ENCODE measurements at regions not wholly inside any gene's neighbourhood (a gene's known extent, or its start where the extent isn't known, plus 50 kb on each side); places are given as distances from the start of the nearest gene placed in this dataset.
"Not testable (repeated sequence)": the region's sequence is repeated elsewhere in the genome, so short reads cannot be mapped to it uniquely, and the experiment has no call there.

DNA sequence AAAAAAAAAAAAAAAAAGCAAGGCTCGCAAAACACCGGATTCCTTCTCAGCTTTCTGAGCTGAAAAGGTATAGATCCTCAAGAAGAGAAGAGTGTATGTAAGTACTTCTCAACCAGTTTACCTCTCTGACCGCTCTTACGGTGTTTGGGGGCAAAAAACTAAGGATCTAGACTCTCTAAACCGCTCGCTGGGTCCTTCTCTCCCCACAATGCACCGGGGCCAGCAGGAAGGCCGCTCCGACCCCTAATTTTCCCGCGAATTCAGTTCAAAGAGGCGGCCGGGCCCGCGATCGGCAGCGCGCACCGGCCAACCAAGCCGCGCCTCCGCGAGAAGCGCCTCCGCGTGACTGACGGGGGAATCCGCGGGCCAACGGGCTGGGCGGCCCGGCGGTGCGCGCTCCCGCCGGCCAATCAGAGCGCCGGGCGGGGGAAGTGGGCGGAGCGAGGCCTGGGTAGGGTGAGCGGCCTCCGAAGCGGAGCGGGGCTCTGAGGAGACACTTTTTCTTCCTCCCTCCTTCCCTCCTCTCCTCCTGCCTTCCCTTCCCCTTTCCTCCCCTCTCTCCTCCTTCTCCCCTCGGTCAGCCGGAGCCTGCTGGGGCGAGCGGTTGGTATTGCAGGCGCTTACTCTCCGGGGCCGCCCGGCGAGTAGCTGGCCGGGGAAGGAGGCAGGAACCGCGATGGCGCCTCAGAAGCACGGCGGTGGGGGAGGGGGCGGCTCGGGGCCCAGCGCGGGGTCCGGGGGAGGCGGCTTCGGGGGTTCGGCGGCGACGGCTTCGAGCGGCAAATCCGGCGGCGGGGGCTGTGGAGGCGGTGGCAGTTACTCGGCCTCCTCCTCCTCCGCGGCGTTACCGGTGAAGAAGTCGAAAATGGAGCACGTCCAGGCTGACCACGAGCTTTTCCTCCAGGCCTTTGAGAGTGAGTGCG, 93.0 kb downstream of the CRLF3 start:
- peaks cover 34% of the 10 kb centered on the region for H3K4me1 Mint-ChIP-seq (ENCODE audit: low read depth)
- ATAC-seq (replicated peaks in 1 of 2) (peak; percentile 97), DNase-seq (peak; percentile 88 to 90)
- not testable (repeated sequence) for H3K27me3 Mint-ChIP-seq (ENCODE audit: low read depth); H3K9me3 Mint-ChIP-seq
- peak overlapping the region; percentile 90 to 99 for H3K4me3 Mint-ChIP-seq
- peak overlapping the region; percentile 95 for H3K27ac Mint-ChIP-seq
- peaks cover 5 to 11% of the 10 kb centered on the region in 2 donors for H3K36me3 Mint-ChIP-seq (ENCODE audit: insufficient read depth in 2 of 2)

DNA sequence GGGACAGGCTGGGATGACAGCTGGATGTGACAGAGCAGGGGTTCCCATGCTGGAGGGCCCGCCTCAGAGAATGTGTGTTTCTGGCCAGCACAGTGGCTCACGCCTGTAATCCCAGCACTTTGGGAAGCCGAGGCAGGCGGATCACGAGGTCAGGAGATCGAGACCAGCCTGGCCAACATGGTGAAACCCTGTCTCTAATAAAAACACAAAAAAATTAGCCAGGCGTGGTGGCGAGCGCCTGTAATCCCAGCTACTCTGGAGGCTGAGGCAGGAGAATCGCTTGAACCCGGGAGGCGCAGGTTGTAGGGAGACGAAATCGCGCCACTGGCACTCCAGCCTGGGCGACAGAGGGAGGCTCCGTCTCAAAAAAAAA, 93.7 kb downstream of the CRLF3 start:
- not testable (repeated sequence) for H3K9me3 Mint-ChIP-seq; H3K27me3 Mint-ChIP-seq (ENCODE audit: low read depth); DNase-seq; ATAC-seq (replicated peaks in 1 of 2)
- H3K27ac Mint-ChIP-seq: peak overlapping the region; percentile 91
- peaks cover 5 to 11% of the 10 kb centered on the region in 2 donors for H3K36me3 Mint-ChIP-seq (ENCODE audit: insufficient read depth in 2 of 2)
- H3K4me1 Mint-ChIP-seq (ENCODE audit: low read depth): peaks cover 34% of the 10 kb centered on the region
- H3K4me3 Mint-ChIP-seq: peak overlapping the region; percentile 90 to 99

DNA sequence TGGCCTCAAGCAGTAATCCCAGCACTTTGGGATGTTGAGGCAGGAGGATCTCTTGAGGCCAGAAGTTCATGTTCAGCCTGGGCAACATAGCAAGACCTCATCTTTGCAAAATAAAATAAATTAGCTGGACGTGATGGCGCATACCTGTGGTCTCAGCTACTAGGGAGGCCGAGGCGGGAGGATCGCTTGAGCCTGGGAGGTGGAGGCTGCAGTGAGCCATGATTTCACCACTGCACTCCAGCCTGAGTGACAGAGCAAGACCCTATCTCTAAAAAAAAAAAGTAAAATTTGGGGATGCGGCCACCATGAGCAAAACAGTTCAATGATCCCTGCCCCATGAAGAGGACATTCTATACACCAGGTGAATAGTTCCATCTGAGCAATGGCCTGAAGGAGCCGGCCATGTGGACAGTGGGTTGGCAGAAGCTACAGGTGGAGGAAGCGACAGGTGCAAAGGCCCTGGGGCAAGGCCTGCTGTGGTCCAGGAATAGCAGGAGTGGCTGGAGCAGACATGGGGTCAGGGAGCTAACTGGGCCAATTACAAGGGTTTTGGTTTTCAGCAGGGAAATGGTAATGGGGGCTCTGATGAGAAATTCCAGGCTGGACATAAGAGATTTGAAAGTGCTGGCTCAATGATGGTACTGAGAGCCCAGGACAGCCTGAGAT, 94.2 kb downstream of the CRLF3 start:
- DNase-seq; H3K9me3 Mint-ChIP-seq; H3K27me3 Mint-ChIP-seq (ENCODE audit: low read depth); H3K36me3 Mint-ChIP-seq (ENCODE audit: insufficient read depth in 2 of 2); ATAC-seq (replicated peaks in 1 of 2): not testable (repeated sequence)
- Mint-ChIP-seq H3K27ac (peak overlapping the region; percentile 91), H3K4me3 (peak overlapping the region; percentile 90 to 99), H3K4me1 (ENCODE audit: low read depth) (peaks cover 29% of the 10 kb centered on the region)

DNA sequence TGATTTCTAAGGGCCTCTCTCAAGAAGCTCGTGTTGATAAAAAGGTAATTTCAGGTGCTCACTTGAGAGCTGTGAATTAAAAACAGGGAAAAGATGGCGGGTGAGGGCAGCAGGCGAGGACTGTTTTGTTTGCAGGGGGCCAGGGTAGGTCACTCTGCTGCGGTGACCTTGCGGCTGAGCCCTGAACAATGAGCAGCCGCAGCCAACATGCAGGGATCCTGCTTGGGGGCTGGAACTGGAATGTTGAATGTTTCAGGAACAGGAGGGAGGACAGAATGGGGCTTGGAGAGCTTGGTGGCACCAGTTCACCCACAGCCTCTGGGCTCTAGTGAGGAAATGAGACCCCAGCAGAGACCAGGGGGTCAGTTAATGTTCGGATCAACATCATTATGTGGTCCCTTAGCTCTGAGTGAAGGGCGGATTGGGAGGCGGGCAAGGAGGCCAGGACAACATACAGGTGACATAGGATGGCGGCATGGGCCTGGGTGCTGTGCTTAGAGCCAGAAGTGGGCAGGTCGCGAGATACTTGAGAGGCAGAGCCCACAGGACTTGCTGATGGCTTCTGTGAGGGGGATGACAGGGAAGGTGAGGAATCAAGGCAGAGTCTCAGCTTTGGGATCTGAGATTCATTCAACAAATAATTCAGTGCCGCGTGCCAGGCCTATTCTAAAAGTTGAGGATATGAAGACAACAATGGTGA, 94.9 kb downstream of the CRLF3 start:
- Mint-ChIP-seq H3K4me3 (peak overlapping the region; percentile 90 to 99), H3K4me1 (ENCODE audit: low read depth) (peaks cover 24% of the 10 kb centered on the region)
- H3K36me3 Mint-ChIP-seq (ENCODE audit: insufficient read depth in 2 of 2); ATAC-seq (replicated peaks in 1 of 2); H3K9me3 Mint-ChIP-seq; H3K27ac Mint-ChIP-seq; DNase-seq; H3K27me3 Mint-ChIP-seq (ENCODE audit: low read depth): not testable (repeated sequence)

DNA sequence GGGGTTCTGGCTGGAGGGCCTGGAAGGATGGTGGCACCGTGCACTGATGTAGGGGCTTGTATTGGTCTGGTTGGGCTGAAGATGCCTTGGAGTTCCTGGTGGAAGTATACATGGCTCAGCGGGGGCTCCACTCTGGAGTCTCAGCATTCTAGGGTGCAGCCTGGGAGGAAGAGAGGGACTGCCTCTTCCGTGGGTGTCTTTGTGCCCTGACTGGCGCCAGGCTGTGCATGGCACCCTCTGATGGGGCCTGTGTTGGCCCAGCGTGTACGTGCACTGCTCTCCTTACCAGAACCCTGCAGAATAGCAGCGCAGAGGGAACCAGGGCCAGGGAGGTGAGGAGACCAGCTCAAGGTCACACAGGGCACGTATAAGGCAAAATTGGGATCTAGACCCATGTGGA, 97.0 kb downstream of the CRLF3 start:
- not testable (repeated sequence) for H3K36me3 Mint-ChIP-seq (ENCODE audit: insufficient read depth in 2 of 2); ATAC-seq (replicated peaks in 1 of 2); H3K27me3 Mint-ChIP-seq (ENCODE audit: low read depth); H3K27ac Mint-ChIP-seq; DNase-seq; H3K9me3 Mint-ChIP-seq; H3K4me3 Mint-ChIP-seq
- peaks cover 14% of the 10 kb centered on the region for H3K4me1 Mint-ChIP-seq (ENCODE audit: low read depth)

DNA sequence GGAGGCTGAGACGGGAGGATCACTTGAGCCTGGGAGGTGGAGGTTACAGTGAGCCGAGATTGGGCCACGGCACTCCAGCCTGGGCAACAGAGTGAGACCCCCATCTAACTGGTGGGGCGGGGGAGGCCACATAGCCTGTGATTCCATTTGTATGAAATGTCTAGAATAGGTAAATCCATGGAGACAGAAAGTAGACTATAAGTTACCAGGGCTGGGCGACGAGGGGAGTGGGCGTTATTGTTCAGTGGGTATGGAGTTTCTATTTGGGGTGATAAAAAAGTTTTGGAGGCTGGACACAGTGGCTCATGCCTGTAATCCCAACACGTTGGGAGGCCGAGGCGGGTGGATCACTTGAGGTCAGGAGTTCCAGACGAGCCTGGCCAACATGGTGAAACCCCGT, 97.8 kb downstream of the CRLF3 start:
- not testable (repeated sequence) for H3K36me3 Mint-ChIP-seq (ENCODE audit: insufficient read depth in 2 of 2); H3K4me3 Mint-ChIP-seq; H3K9me3 Mint-ChIP-seq; ATAC-seq (replicated peaks in 1 of 2); H3K27me3 Mint-ChIP-seq (ENCODE audit: low read depth); H3K27ac Mint-ChIP-seq; DNase-seq
- peaks cover 14% of the 10 kb centered on the region for H3K4me1 Mint-ChIP-seq (ENCODE audit: low read depth)

DNA sequence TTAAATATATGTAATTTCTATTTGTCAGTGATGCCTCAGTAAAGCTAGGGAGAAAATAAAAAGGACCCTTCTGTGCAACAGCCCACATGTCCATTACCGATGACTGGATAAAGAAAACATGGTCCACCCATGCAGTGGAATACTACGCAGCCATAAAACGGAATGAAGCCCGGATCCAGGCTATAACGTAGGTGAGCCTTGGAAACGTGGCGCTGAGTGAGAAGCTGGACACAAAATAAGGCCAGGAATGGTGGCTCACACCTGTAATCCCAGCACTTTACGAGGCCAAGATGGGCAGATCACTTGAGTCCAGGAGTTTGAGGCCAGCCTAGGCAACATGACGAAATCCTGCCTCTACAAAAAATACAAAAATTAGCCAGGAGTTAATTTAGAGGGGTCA, 98.2 kb downstream of the CRLF3 start:
- peaks cover 14% of the 10 kb centered on the region for H3K4me1 Mint-ChIP-seq (ENCODE audit: low read depth)
- not testable (repeated sequence) for H3K36me3 Mint-ChIP-seq (ENCODE audit: insufficient read depth in 2 of 2); DNase-seq; H3K27ac Mint-ChIP-seq; H3K4me3 Mint-ChIP-seq; ATAC-seq (replicated peaks in 1 of 2); H3K27me3 Mint-ChIP-seq (ENCODE audit: low read depth); H3K9me3 Mint-ChIP-seq

DNA sequence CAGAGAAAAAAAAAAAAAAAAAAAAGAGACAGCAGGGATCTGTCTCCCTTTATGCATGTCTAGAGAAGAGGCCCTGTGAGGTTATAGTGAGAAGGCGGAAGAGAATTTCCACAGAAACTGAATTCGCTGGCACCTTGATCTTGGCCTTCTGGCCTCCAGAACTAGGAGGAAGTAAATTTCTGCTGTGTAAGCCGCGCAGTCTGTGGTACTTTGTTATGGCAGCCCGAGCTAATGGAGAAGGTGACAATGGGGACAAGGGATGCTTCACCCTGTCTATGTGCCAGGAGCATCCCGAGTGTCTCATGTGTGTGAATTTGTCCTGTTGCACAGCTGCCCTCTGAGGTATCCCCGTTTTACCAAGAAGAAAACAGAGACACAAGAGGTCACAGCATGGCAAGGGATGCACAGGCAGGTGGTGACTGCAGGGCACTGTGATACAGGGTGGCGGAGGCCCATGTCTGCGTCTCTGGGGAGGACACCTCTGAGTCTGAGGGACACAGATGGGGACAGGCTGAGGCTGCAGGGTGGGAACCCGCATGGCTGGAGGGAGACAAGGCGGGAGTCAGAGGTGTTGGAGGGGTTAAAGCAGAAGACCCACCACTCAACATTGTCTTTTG, 100.3 kb downstream of the CRLF3 start:
- peaks cover 11% of the 10 kb centered on the region for H3K4me1 Mint-ChIP-seq (ENCODE audit: low read depth)
- not testable (repeated sequence) for H3K4me3 Mint-ChIP-seq; H3K9me3 Mint-ChIP-seq; DNase-seq; ATAC-seq (replicated peaks in 1 of 2); H3K36me3 Mint-ChIP-seq (ENCODE audit: insufficient read depth in 2 of 2); H3K27me3 Mint-ChIP-seq (ENCODE audit: low read depth); H3K27ac Mint-ChIP-seq

DNA sequence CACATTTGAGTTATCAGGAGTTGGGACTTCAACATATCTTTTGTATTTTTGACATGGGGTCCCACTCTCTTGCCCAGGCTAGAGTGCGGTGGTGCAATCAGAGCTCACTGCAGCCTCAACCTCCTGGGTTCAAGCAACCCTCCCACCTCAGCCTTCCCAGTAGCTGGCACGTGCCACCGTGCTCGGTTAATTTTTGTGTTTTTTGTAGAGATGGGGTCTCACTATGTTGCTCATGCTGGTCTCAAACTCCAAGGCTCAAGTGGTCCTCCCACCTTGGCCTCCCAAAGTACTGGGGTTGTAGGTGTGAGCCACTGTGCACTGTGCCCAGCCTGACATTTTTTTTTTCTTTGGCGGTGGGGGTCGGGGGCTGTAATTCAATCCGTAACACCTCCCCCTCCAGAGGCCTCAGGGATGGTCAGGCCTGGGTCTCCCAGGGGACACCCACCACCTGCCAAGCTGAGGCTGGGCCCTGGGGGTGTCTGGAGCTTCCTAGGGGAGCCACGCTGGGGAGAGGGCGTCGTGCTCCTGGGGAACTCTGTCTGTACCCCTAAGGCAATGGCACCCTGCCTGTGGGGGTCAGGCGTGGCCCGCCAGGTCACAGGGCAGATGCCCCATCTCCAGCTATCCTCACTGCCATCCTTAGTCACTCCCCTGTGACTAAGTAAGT, 102.2 kb downstream of the CRLF3 start:
- H3K36me3 Mint-ChIP-seq (ENCODE audit: insufficient read depth in 2 of 2); DNase-seq; H3K4me3 Mint-ChIP-seq; H3K9me3 Mint-ChIP-seq; H3K27me3 Mint-ChIP-seq (ENCODE audit: low read depth); H3K4me1 Mint-ChIP-seq (ENCODE audit: low read depth); H3K27ac Mint-ChIP-seq; ATAC-seq (replicated peaks in 1 of 2): not testable (repeated sequence)

DNA sequence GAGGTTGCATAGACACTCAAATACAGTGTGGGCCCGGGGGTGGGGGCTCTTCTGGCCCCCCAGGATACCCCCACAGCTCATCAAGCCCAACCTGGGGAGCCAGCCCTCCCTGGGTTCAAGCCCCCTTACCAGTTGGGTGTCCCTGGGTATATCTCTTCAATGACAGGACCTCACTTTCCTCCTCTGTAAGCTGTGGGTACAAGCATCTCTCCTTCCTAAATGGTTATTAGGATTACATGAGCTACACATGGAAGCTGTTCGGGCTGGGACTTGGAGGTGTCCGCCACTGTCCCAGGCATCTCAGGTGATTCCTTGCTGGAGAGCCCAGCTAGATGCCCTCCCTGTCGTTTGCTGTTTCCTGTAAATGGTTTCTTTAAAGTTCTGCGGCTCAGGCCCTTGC, 103.5 kb downstream of the CRLF3 start:
- not testable (repeated sequence) for H3K9me3 Mint-ChIP-seq; H3K36me3 Mint-ChIP-seq (ENCODE audit: insufficient read depth in 2 of 2); H3K4me3 Mint-ChIP-seq; H3K27ac Mint-ChIP-seq; ATAC-seq (replicated peaks in 1 of 2); DNase-seq; H3K27me3 Mint-ChIP-seq (ENCODE audit: low read depth); H3K4me1 Mint-ChIP-seq (ENCODE audit: low read depth)

DNA sequence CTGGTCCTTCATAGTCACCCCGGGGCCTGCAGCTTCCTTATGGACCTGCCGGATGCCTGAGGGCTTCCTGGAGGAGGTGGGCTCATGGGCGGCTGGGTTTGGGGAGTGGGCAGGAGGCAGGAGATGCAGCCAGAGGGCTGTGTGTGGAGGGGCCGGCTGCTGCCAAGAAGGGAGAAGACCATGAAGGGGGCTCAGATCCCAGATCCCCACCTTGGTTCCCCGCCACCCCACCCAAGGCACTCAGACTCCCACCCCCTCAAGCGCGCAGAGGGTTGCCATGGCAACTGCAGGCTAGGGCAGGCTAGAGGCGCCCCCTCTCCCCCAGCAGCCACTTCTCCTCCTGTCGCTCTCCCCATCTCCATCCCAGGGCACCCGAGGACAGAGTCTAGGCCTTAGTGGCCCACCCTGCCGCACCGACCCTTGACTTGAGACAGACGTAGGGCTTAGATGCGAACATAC, 104.5 kb downstream of the CRLF3 start:
- H3K27ac Mint-ChIP-seq: no peak overlapping the region
- H3K4me1 Mint-ChIP-seq (ENCODE audit: low read depth): peaks cover 6% of the 10 kb centered on the region
- H3K4me3 Mint-ChIP-seq: no peak overlapping the region
- H3K36me3 Mint-ChIP-seq (ENCODE audit: insufficient read depth in 2 of 2): no peaks in the 10 kb centered on the region
- no peak for ATAC-seq (replicated peaks in 1 of 2)
- no peak for DNase-seq
- H3K9me3 Mint-ChIP-seq: no peaks in the 10 kb centered on the region
- no peaks in the 10 kb centered on the region for H3K27me3 Mint-ChIP-seq (ENCODE audit: low read depth)

DNA sequence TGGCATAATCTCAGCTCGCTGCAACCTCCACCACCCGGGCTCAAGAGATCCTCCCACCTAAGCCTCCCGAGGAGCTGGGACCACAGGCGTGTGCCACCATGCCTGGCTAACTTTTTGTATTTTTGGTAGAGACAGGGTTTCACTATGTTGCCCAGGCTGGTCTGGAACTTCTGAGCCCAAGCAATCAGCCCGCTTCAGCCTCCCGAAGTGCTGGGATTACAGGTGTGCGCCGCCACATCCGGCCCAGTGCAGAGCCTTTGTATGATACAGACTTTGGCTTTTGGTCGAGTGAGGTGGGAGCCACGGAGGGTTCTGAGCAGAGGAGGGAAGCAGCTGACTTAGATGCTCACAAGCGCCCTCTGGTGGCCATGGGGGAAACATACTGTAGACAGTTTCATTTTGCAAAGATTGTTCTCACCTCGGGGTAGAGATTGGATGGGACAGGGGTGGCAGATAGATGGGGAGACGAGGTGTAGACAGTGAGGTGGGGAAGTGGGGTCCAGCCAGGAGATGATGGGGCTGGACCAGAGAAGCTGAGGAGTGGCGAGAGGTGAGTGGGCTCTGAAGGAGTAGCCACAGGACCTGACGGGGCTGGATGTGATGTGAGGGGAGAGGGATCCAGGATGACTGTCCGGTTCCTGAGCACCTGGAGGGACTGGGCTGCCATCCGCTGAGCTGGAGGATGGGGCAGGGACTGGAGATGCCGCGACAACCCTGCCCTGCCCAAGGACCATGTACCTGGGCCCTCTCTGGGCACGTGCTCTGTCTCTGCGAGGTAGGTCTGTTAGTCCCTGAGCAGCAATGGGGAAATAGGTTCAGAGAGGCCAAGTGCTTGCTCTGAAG, 105.1 kb downstream of the CRLF3 start:
- H3K27me3 Mint-ChIP-seq (ENCODE audit: low read depth); H3K4me1 Mint-ChIP-seq (ENCODE audit: low read depth); H3K27ac Mint-ChIP-seq; H3K9me3 Mint-ChIP-seq; H3K36me3 Mint-ChIP-seq (ENCODE audit: insufficient read depth in 2 of 2): not testable (repeated sequence)
- peak; percentile 78 to 79 for DNase-seq
- ATAC-seq (replicated peaks in 1 of 2): peak; percentile 72 to 75
- peak overlapping the region; percentile 46 to 58 for H3K4me3 Mint-ChIP-seq

Measured in activated T-cell treated with anti-CD3 and anti-CD28 coated beads, Interleukin-2, amount 50 U/mL, for 72 hours (primary cell).